ENCODE measurements at regions not wholly inside any gene's neighbourhood (a gene's known extent, or its start where the extent isn't known, plus 50 kb on each side); places are given as distances from the start of the nearest gene placed in this dataset.
"Not testable (repeated sequence)": the region's sequence is repeated elsewhere in the genome, so short reads cannot be mapped to it uniquely, and the experiment has no call there.

GRCh38 chr7:76849887-76850563 lies 182.1 kb downstream of the SPDYE17 start:
- H3K27me3 ChIP-seq (replicated peaks in 2 of 5; ENCODE audit: control insufficient read depth in 4 of 5, insufficient read depth in 5 of 5, low read length in 4 of 5); H3K9me3 ChIP-seq (ENCODE audit: control extremely low read depth in 1 of 5, control insufficient read depth in 4 of 5, insufficient read depth in 2 of 5, low read depth in 1 of 5, low read length in 4 of 5); H3K27ac ChIP-seq (ENCODE audit: insufficient read depth in 1 of 2, low read depth in 1 of 2, low read length in 2 of 2, poor library complexity in 1 of 2, severe bottlenecking in 2 of 2); CTCF ChIA-PET; DNase-seq; H3K36me3 ChIP-seq (ENCODE audit: control insufficient read depth in 4 of 4, insufficient read depth in 4 of 4, low read length in 3 of 4); POLR2A ChIA-PET; H3K4me3 ChIP-seq (ENCODE audit: control insufficient read depth in 1 of 7, extremely low read depth in 1 of 7, insufficient read depth in 4 of 7, low read depth in 2 of 7, low read length in 6 of 7); H3K4me1 ChIP-seq (ENCODE audit: control extremely low read depth in 1 of 4, control insufficient read depth in 4 of 4, insufficient read depth in 4 of 4, low read length in 3 of 4): not testable (repeated sequence)
- WGBS (ENCODE audit: insufficient coverage) = no CpG with 5 or more reads among the region's 2 CpGs

GRCh38 chr7:76839879-76840278 lies 192.3 kb downstream of the SPDYE17 start:
- H3K36me3 ChIP-seq (ENCODE audit: control insufficient read depth in 4 of 4, insufficient read depth in 4 of 4, low read length in 3 of 4); DNase-seq; H3K4me3 ChIP-seq (ENCODE audit: control insufficient read depth in 1 of 7, extremely low read depth in 1 of 7, insufficient read depth in 4 of 7, low read depth in 2 of 7, low read length in 6 of 7); CTCF ChIA-PET; H3K27ac ChIP-seq (ENCODE audit: insufficient read depth in 1 of 2, low read depth in 1 of 2, low read length in 2 of 2, poor library complexity in 1 of 2, severe bottlenecking in 2 of 2); H3K4me1 ChIP-seq (ENCODE audit: control extremely low read depth in 1 of 4, control insufficient read depth in 4 of 4, insufficient read depth in 4 of 4, low read length in 3 of 4); H3K27me3 ChIP-seq (replicated peaks in 2 of 5; ENCODE audit: control insufficient read depth in 4 of 5, insufficient read depth in 5 of 5, low read length in 4 of 5); H3K9me3 ChIP-seq (ENCODE audit: control extremely low read depth in 1 of 5, control insufficient read depth in 4 of 5, insufficient read depth in 2 of 5, low read depth in 1 of 5, low read length in 4 of 5); POLR2A ChIA-PET: not testable (repeated sequence)
- no CpG with 5 or more reads among the region's 3 CpGs for WGBS (ENCODE audit: insufficient coverage)

- H3K9me3 ChIP-seq (ENCODE audit: control extremely low read depth in 1 of 5, control insufficient read depth in 4 of 5, insufficient read depth in 2 of 5, low read depth in 1 of 5, low read length in 4 of 5); POLR2A ChIA-PET; CTCF ChIA-PET; H3K4me1 ChIP-seq (ENCODE audit: control extremely low read depth in 1 of 4, control insufficient read depth in 4 of 4, insufficient read depth in 4 of 4, low read length in 3 of 4); H3K4me3 ChIP-seq (ENCODE audit: control insufficient read depth in 1 of 7, extremely low read depth in 1 of 7, insufficient read depth in 4 of 7, low read depth in 2 of 7, low read length in 6 of 7); H3K36me3 ChIP-seq (ENCODE audit: control insufficient read depth in 4 of 4, insufficient read depth in 4 of 4, low read length in 3 of 4); DNase-seq; H3K27ac ChIP-seq (ENCODE audit: insufficient read depth in 1 of 2, low read depth in 1 of 2, low read length in 2 of 2, poor library complexity in 1 of 2, severe bottlenecking in 2 of 2); H3K27me3 ChIP-seq (replicated peaks in 2 of 5; ENCODE audit: control insufficient read depth in 4 of 5, insufficient read depth in 5 of 5, low read length in 4 of 5): not testable (repeated sequence)
- WGBS (ENCODE audit: insufficient coverage) = no CpG with 5 or more reads among the region's 1 CpG
Measured at GRCh38 chr7:76839214-76839613, 192.9 kb downstream of the SPDYE17 start.

GRCh38 chr7:76838357-76838756 lies 193.8 kb downstream of the SPDYE17 start:
- H3K36me3 ChIP-seq (ENCODE audit: control insufficient read depth in 4 of 4, insufficient read depth in 4 of 4, low read length in 3 of 4); H3K9me3 ChIP-seq (ENCODE audit: control extremely low read depth in 1 of 5, control insufficient read depth in 4 of 5, insufficient read depth in 2 of 5, low read depth in 1 of 5, low read length in 4 of 5); H3K27me3 ChIP-seq (replicated peaks in 2 of 5; ENCODE audit: control insufficient read depth in 4 of 5, insufficient read depth in 5 of 5, low read length in 4 of 5); DNase-seq; CTCF ChIA-PET; H3K4me1 ChIP-seq (ENCODE audit: control extremely low read depth in 1 of 4, control insufficient read depth in 4 of 4, insufficient read depth in 4 of 4, low read length in 3 of 4); H3K27ac ChIP-seq (ENCODE audit: insufficient read depth in 1 of 2, low read depth in 1 of 2, low read length in 2 of 2, poor library complexity in 1 of 2, severe bottlenecking in 2 of 2); POLR2A ChIA-PET; H3K4me3 ChIP-seq (ENCODE audit: control insufficient read depth in 1 of 7, extremely low read depth in 1 of 7, insufficient read depth in 4 of 7, low read depth in 2 of 7, low read length in 6 of 7): not testable (repeated sequence)
- WGBS (ENCODE audit: insufficient coverage) = no CpG with 5 or more reads among the region's 1 CpG

- H3K9me3 ChIP-seq (ENCODE audit: control extremely low read depth in 1 of 5, control insufficient read depth in 4 of 5, insufficient read depth in 2 of 5, low read depth in 1 of 5, low read length in 4 of 5); DNase-seq; CTCF ChIA-PET; H3K4me1 ChIP-seq (ENCODE audit: control extremely low read depth in 1 of 4, control insufficient read depth in 4 of 4, insufficient read depth in 4 of 4, low read length in 3 of 4); H3K36me3 ChIP-seq (ENCODE audit: control insufficient read depth in 4 of 4, insufficient read depth in 4 of 4, low read length in 3 of 4); H3K27ac ChIP-seq (ENCODE audit: insufficient read depth in 1 of 2, low read depth in 1 of 2, low read length in 2 of 2, poor library complexity in 1 of 2, severe bottlenecking in 2 of 2); H3K27me3 ChIP-seq (replicated peaks in 2 of 5; ENCODE audit: control insufficient read depth in 4 of 5, insufficient read depth in 5 of 5, low read length in 4 of 5); H3K4me3 ChIP-seq (ENCODE audit: control insufficient read depth in 1 of 7, extremely low read depth in 1 of 7, insufficient read depth in 4 of 7, low read depth in 2 of 7, low read length in 6 of 7); POLR2A ChIA-PET: not testable (repeated sequence)
- no CpG with 5 or more reads among the region's 3 CpGs for WGBS (ENCODE audit: insufficient coverage)
Measured at GRCh38 chr7:76829233-76829632, 202.2 kb upstream of the POMZP3 start.

- H3K4me1 ChIP-seq (ENCODE audit: control extremely low read depth in 1 of 4, control insufficient read depth in 4 of 4, insufficient read depth in 4 of 4, low read length in 3 of 4); DNase-seq; H3K27me3 ChIP-seq (replicated peaks in 2 of 5; ENCODE audit: control insufficient read depth in 4 of 5, insufficient read depth in 5 of 5, low read length in 4 of 5); H3K9me3 ChIP-seq (ENCODE audit: control extremely low read depth in 1 of 5, control insufficient read depth in 4 of 5, insufficient read depth in 2 of 5, low read depth in 1 of 5, low read length in 4 of 5); H3K4me3 ChIP-seq (ENCODE audit: control insufficient read depth in 1 of 7, extremely low read depth in 1 of 7, insufficient read depth in 4 of 7, low read depth in 2 of 7, low read length in 6 of 7); H3K27ac ChIP-seq (ENCODE audit: insufficient read depth in 1 of 2, low read depth in 1 of 2, low read length in 2 of 2, poor library complexity in 1 of 2, severe bottlenecking in 2 of 2); POLR2A ChIA-PET; CTCF ChIA-PET; H3K36me3 ChIP-seq (ENCODE audit: control insufficient read depth in 4 of 4, insufficient read depth in 4 of 4, low read length in 3 of 4): not testable (repeated sequence)
- 100% methylated on average over 3 of the region's 4 CpGs for WGBS (ENCODE audit: insufficient coverage)
Measured at GRCh38 chr7:76826181-76826580, 199.1 kb upstream of the POMZP3 start.

- H3K27ac ChIP-seq (ENCODE audit: insufficient read depth in 1 of 2, low read depth in 1 of 2, low read length in 2 of 2, poor library complexity in 1 of 2, severe bottlenecking in 2 of 2); H3K36me3 ChIP-seq (ENCODE audit: control insufficient read depth in 4 of 4, insufficient read depth in 4 of 4, low read length in 3 of 4); CTCF ChIA-PET; H3K27me3 ChIP-seq (replicated peaks in 2 of 5; ENCODE audit: control insufficient read depth in 4 of 5, insufficient read depth in 5 of 5, low read length in 4 of 5); H3K4me1 ChIP-seq (ENCODE audit: control extremely low read depth in 1 of 4, control insufficient read depth in 4 of 4, insufficient read depth in 4 of 4, low read length in 3 of 4); DNase-seq; POLR2A ChIA-PET; H3K4me3 ChIP-seq (ENCODE audit: control insufficient read depth in 1 of 7, extremely low read depth in 1 of 7, insufficient read depth in 4 of 7, low read depth in 2 of 7, low read length in 6 of 7); H3K9me3 ChIP-seq (ENCODE audit: control extremely low read depth in 1 of 5, control insufficient read depth in 4 of 5, insufficient read depth in 2 of 5, low read depth in 1 of 5, low read length in 4 of 5): not testable (repeated sequence)
- no CpG with 5 or more reads among the region's 4 CpGs for WGBS (ENCODE audit: insufficient coverage)
Measured at GRCh38 chr7:76809856-76810255, 182.8 kb upstream of the POMZP3 start.
